HCT116 (cell line): ENCODE measurements at regions not wholly inside any gene's neighbourhood (a gene's known extent, or its start where the extent isn't known, plus 50 kb on each side); places are given as distances from the start of the nearest gene placed in this dataset.

Source experiments
- CEBPB ChIP-seq: IDR thresholded peaks from 2 replicates; pipeline ENCODE4 v1.6.1; 2012; ENCODE audit warnings: low read depth
- EZH2 ChIP-seq: fragments of 200-600 bp; sonication (generic); IDR thresholded peaks from 2 replicates; pipeline ENCODE4 v1.6.1; 2017; ENCODE audit warnings: antibody characterized with exemption, mixed run types
- JUND ChIP-seq: IDR thresholded peaks from 2 replicates; pipeline ENCODE4 v1.6.1; 2012
- POLR2A ChIP-seq: IDR thresholded peaks from 2 replicates; pipeline ENCODE4 v1.7.0; 2011; ENCODE audit warnings: borderline replicate concordance; ENCODE audit not compliant: insufficient read depth, insufficient read length; ENCODE audit errors: extremely low read depth
- POLR2AphosphoS5 ChIP-seq: IDR thresholded peaks from 2 replicates; pipeline ENCODE4 v1.6.1; 2011; ENCODE audit warnings: mild to moderate bottlenecking, low read depth, low read length, moderate library complexity
- SIN3A ChIP-seq: IDR thresholded peaks from 2 replicates; pipeline ENCODE4 v1.6.1; 2012; ENCODE audit warnings: low read depth
- ZNF274 ChIP-seq: fragments of 200-500 bp; sonication (Bioruptor generic); IDR thresholded peaks from 2 replicates; pipeline ENCODE4 v1.6.1; 2014; ENCODE audit warnings: mild to moderate bottlenecking, low read depth, low read length, inconsistent platforms
- TF ChIP-seq, protein P1 (sequence below), 3 experiments: fragments of 200-600 bp in 1 of 3; sonication (generic) in 1 of 3; IDR thresholded peaks in 2 of 3; conservative IDR thresholded peaks in 1 of 3; 2 replicates each; pipeline ENCODE4 v1.5.1; 2012 to 2017; ENCODE audit warnings: low read depth in 2 of 3, low read length in 2 of 3, antibody characterized with exemption in 1 of 3, borderline replicate concordance in 1 of 3, control low read depth in 1 of 3, mild to moderate bottlenecking in 1 of 3, mixed read lengths in 1 of 3, mixed run types in 1 of 3, moderate library complexity in 1 of 3; ENCODE audit not compliant: insufficient read depth in 1 of 3
- TF ChIP-seq, protein P2 (sequence below): IDR thresholded peaks from 2 replicates; pipeline ENCODE4 v1.6.1; 2012
- TF ChIP-seq, protein P3 (sequence below): IDR thresholded peaks from 2 replicates; pipeline ENCODE4 v1.6.1; 2012; ENCODE audit warnings: low read depth

DNA sequence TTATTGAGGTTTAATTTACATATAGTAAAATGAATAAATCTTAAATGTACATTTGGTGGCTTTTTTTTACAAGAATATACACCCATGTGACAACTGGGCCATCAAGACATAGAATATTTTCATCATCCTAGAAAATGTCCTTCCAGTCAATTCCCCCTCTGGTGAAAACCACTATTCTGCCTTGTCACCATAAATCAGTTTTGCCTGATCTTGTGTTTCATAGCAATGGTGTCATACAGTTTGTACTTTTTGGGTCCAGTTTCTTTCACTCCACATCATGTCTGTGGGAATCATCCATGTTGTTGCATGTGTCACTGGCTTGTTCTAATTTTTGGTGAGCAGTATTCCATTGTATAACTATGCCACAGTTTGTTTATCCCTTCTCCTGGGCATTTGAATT is 133.1 kb downstream of the PDCD6IP start:
- TF ChIP-seq, protein P1, sequence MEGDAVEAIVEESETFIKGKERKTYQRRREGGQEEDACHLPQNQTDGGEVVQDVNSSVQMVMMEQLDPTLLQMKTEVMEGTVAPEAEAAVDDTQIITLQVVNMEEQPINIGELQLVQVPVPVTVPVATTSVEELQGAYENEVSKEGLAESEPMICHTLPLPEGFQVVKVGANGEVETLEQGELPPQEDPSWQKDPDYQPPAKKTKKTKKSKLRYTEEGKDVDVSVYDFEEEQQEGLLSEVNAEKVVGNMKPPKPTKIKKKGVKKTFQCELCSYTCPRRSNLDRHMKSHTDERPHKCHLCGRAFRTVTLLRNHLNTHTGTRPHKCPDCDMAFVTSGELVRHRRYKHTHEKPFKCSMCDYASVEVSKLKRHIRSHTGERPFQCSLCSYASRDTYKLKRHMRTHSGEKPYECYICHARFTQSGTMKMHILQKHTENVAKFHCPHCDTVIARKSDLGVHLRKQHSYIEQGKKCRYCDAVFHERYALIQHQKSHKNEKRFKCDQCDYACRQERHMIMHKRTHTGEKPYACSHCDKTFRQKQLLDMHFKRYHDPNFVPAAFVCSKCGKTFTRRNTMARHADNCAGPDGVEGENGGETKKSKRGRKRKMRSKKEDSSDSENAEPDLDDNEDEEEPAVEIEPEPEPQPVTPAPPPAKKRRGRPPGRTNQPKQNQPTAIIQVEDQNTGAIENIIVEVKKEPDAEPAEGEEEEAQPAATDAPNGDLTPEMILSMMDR (IDR thresholded peaks at IDR 0.05 in 2 of 3, conservative IDR thresholded peaks at IDR 0.05 in 1 of 3; ENCODE audit: borderline replicate concordance in 1 of 3, insufficient read depth in 1 of 3, low read depth in 2 of 3, low read length in 2 of 3), result no peak
- TF ChIP-seq JUND (no peak), EZH2 (no peak), POLR2A (no peak), ZNF274 (no peak), POLR2AphosphoS5 (no peak), SIN3A (no peak), CEBPB (no peak)
- TF ChIP-seq, protein P2, sequence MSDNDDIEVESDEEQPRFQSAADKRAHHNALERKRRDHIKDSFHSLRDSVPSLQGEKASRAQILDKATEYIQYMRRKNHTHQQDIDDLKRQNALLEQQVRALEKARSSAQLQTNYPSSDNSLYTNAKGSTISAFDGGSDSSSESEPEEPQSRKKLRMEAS, result no peak
- TF ChIP-seq, protein P3, sequence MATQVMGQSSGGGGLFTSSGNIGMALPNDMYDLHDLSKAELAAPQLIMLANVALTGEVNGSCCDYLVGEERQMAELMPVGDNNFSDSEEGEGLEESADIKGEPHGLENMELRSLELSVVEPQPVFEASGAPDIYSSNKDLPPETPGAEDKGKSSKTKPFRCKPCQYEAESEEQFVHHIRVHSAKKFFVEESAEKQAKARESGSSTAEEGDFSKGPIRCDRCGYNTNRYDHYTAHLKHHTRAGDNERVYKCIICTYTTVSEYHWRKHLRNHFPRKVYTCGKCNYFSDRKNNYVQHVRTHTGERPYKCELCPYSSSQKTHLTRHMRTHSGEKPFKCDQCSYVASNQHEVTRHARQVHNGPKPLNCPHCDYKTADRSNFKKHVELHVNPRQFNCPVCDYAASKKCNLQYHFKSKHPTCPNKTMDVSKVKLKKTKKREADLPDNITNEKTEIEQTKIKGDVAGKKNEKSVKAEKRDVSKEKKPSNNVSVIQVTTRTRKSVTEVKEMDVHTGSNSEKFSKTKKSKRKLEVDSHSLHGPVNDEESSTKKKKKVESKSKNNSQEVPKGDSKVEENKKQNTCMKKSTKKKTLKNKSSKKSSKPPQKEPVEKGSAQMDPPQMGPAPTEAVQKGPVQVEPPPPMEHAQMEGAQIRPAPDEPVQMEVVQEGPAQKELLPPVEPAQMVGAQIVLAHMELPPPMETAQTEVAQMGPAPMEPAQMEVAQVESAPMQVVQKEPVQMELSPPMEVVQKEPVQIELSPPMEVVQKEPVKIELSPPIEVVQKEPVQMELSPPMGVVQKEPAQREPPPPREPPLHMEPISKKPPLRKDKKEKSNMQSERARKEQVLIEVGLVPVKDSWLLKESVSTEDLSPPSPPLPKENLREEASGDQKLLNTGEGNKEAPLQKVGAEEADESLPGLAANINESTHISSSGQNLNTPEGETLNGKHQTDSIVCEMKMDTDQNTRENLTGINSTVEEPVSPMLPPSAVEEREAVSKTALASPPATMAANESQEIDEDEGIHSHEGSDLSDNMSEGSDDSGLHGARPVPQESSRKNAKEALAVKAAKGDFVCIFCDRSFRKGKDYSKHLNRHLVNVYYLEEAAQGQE, result no peak
